Activated CD8-positive, alpha-beta T cell treated with anti-CD3 and anti-CD28 coated beads for 36 hours (primary cell): ENCODE measurements at regions not wholly inside any gene's neighbourhood (a gene's known extent, or its start where the extent isn't known, plus 50 kb on each side); places are given as distances from the start of the nearest gene placed in this dataset.
A peak's percentile ranks its signal among the peaks of the same experiment; 100 is the strongest.

ENCODE experiments used
- ATAC-seq: fragments of 200-7000 bp; cut with Tn5 transposase; one replicate; pipeline ENCODE4 v1.10.0; 2021; ENCODE audit warnings: mild to moderate bottlenecking, moderate library complexity
- CTCF ChIA-PET: fragments of 350-600 bp; sonication (Branson Sonifier 250); formaldehyde crosslinking; loops from one replicate; lab custom pipeline; 2021; ENCODE audit warnings: antibody characterized with exemption; lab: Charles Lee
- POLR2A ChIA-PET: fragments of 350-600 bp; sonication (Branson Sonifier 250); formaldehyde crosslinking; loops from one replicate; lab custom pipeline; 2021; ENCODE audit warnings: antibody characterized with exemption; lab: Charles Lee
- DNase-seq: peaks from one replicate; pipeline ENCODE4 v3.0.0-alpha.2; 2020
- H3K27ac Mint-ChIP-seq: one replicate; pipeline ENCODE4 v1.8.0; 2021; ENCODE audit warnings: mild to moderate bottlenecking, mixed read lengths
- H3K27me3 Mint-ChIP-seq: one replicate; pipeline ENCODE4 v1.8.0; 2021; ENCODE audit warnings: mixed read lengths
- H3K36me3 Mint-ChIP-seq: one replicate; pipeline ENCODE4 v1.8.0; 2021; ENCODE audit warnings: low read depth, mixed read lengths
- H3K4me1 Mint-ChIP-seq: one replicate; pipeline ENCODE4 v1.8.0; 2021; ENCODE audit warnings: low read depth, mixed read lengths
- H3K4me3 Mint-ChIP-seq: one replicate; pipeline ENCODE4 v1.8.0; 2021; ENCODE audit warnings: mild to moderate bottlenecking, moderate library complexity, mixed read lengths
- H3K9me3 Mint-ChIP-seq: one replicate; pipeline ENCODE4 v1.8.0; 2021; ENCODE audit warnings: mixed read lengths
- CTCF ChIP-seq: fragments of 200-600 bp; IDR thresholded peaks from one replicate; pipeline ENCODE4 v1.8.0; 2022; ENCODE audit warnings: antibody characterized with exemption, mild to moderate bottlenecking
- intact Hi-C: fragments of 100-400 bp; cut with micrococcal nuclease; formaldehyde crosslinking; loops from one replicate; pipeline ENCODE4 v1.10.0; 2022

- Mint-ChIP-seq H3K4me1 (peaks cover 11% of the 10 kb centered on the region), H3K4me3 (no peak overlapping the region), H3K27me3 (no peaks in the 10 kb centered on the region), H3K36me3 (peaks cover 7% of the 10 kb centered on the region), H3K9me3 (peaks cover 8% of the 10 kb centered on the region), H3K27ac (no peak overlapping the region)
- intact Hi-C loops, result loop anchor here (5.0 kb wide), 2 partner anchors 365 to 430 kb away; no protein-coding TSS in a partner anchor
- POLR2A ChIA-PET, result no interaction called here
- no peak for ATAC-seq
- DNase-seq, result no peak
- no peak for TF ChIP-seq CTCF
- CTCF ChIA-PET, result interaction anchor here (0.7 to 4.3 kb wide), 5 partner anchors 15 to 1190 kb away, joined by 3 to 62 read pairs (median 3); no protein-coding TSS in a partner anchor
Measured at GRCh38 chr12:92571844-92572543, 130.8 kb upstream of the PLEKHG7 start.

GRCh38 chr12:92571169-92571568 lies 131.6 kb upstream of the PLEKHG7 start:
- ATAC-seq, result no peak
- H3K9me3 Mint-ChIP-seq, result peaks cover 9% of the 10 kb centered on the region
- H3K4me1 Mint-ChIP-seq, result peaks cover 19% of the 10 kb centered on the region
- intact Hi-C loops, result loop anchor here (5.0 kb wide), 2 partner anchors 364 to 429 kb away; no protein-coding TSS in a partner anchor
- POLR2A ChIA-PET, result no interaction called here
- peaks cover 14% of the 10 kb centered on the region for H3K36me3 Mint-ChIP-seq
- no peak for DNase-seq
- no peaks in the 10 kb centered on the region for H3K27me3 Mint-ChIP-seq
- H3K27ac Mint-ChIP-seq, result no peak overlapping the region
- no peak overlapping the region for H3K4me3 Mint-ChIP-seq
- no peak for TF ChIP-seq CTCF
- CTCF ChIA-PET, result interaction anchor here (0.7 to 4.3 kb wide), 11 partner anchors 13 to 1189 kb away, joined by 3 to 62 read pairs (median 4); no protein-coding TSS in a partner anchor

- DNase-seq (peak; percentile 66), ATAC-seq (peak; percentile 89)
- intact Hi-C loops, result loop anchor here (1.0 to 5.0 kb wide), 4 partner anchors 179 to 1188 kb away; no protein-coding TSS in a partner anchor
- H3K4me3 Mint-ChIP-seq, result no peak overlapping the region
- H3K4me1 Mint-ChIP-seq, result peaks cover 19% of the 10 kb centered on the region
- peaks cover 15% of the 10 kb centered on the region for H3K9me3 Mint-ChIP-seq
- CTCF ChIA-PET, result interaction anchor here (0.6 to 4.3 kb wide), 27 partner anchors 9 to 1188 kb away, joined by 3 to 62 read pairs (median 4); partner anchors contain the start of gene BTG1
- POLR2A ChIA-PET, result interaction anchor here (1.6 to 2.3 kb wide), 2 partner anchors 64 to 167 kb away, joined by 7 read pairs; no protein-coding TSS in a partner anchor
- no peaks in the 10 kb centered on the region for H3K27me3 Mint-ChIP-seq
- TF ChIP-seq CTCF, result peak; percentile 97
- H3K36me3 Mint-ChIP-seq, result peaks cover 18% of the 10 kb centered on the region
- H3K27ac Mint-ChIP-seq, result no peak overlapping the region
Measured at GRCh38 chr12:92570056-92570753, 132.6 kb upstream of the PLEKHG7 start.

- ATAC-seq (no peak), DNase-seq (no peak)
- H3K27ac Mint-ChIP-seq, result no peak overlapping the region
- H3K27me3 Mint-ChIP-seq, result no peaks in the 10 kb centered on the region
- ChIA-PET CTCF (interaction anchor here (1.1 to 4.3 kb wide), 10 partner anchors 12 to 1187 kb away, joined by 3 to 62 read pairs (median 6); partner anchors contain the start of gene BTG1), POLR2A (interaction anchor here (1.6 to 2.3 kb wide), 2 partner anchors 63 to 165 kb away, joined by 7 read pairs; no protein-coding TSS in a partner anchor)
- intact Hi-C loops, result no loop called here
- H3K36me3 Mint-ChIP-seq, result peaks cover 25% of the 10 kb centered on the region
- H3K4me1 Mint-ChIP-seq, result peaks cover 20% of the 10 kb centered on the region
- peaks cover 18% of the 10 kb centered on the region for H3K9me3 Mint-ChIP-seq
- no peak for TF ChIP-seq CTCF
- H3K4me3 Mint-ChIP-seq, result no peak overlapping the region
Measured at GRCh38 chr12:92568691-92569090, 134.1 kb upstream of the PLEKHG7 start.
